Skin of body (tissue), 1 donor: ENCODE measurements at regions not wholly inside any gene's neighbourhood (a gene's known extent, or its start where the extent isn't known, plus 50 kb on each side); places are given as distances from the start of the nearest gene placed in this dataset.

Experiments used
- DNase-seq: peaks from one replicate; lab custom pipeline; 2025; lab: John Stamatoyannopoulos, UW

DNA sequence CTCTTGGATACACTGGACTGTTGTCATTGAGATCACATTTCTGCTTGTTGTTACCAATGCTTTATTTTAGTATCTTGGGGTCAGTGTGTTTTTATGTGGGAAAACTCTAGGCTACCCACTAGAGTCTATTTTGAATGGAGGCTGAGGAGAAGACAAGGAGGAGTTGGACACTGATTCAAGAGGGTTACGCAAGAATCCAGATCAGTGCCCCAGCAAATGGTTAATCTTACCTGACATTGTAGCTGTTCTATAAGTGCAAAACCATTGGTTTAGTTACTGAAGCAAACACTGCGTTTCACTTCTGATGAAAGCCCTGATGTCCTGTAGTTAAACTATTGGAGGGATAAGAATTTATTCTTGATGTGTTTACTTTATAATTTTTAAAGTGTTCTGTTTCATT is 331.1 kb upstream of the NR3C2 start:
- DNase-seq = no peak

DNA sequence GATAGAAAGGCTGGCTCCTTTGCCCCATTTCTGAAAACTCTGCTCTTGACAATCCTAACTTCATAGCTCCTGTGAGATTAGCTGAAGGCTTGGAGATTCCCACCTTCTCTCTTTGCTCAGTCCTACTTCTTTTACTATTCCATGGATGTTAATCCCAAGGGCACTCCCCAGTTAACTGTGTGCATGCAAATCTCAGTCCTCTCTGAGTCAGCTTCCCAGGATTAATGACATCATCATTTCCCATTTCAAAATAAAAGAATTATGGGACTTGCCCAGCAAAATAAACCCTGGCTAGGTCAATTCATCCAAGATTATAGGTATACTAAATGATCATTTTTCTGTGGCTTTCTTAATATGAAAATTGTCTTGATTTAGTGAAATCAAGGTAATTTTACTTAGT is 328.6 kb upstream of the NR3C2 start:
- DNase-seq = no peak

GRCh38 chr4:148770377-148770776 is 328.2 kb upstream of the NR3C2 start:
- DNase-seq = no peak

DNA sequence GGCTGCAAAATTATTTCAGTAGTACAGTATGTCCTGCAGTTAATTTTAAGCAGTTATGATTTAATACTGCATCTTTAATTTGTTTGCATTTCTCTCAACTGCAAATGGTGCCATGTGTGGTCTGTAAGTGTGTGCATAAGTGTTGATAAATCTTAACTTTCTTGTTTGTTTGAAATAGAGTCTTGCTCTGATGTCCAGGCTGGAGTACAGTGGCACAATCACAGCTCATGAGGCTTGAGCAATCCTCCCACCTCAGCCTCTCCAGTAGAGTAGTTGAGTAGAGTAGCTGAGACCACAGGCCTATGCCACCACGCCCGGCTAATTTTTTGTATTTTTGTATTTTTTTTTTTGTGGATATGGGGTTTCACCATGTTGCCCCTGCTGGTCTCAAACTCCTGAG is 322.5 kb upstream of the NR3C2 start:
- DNase-seq = no peak

DNA sequence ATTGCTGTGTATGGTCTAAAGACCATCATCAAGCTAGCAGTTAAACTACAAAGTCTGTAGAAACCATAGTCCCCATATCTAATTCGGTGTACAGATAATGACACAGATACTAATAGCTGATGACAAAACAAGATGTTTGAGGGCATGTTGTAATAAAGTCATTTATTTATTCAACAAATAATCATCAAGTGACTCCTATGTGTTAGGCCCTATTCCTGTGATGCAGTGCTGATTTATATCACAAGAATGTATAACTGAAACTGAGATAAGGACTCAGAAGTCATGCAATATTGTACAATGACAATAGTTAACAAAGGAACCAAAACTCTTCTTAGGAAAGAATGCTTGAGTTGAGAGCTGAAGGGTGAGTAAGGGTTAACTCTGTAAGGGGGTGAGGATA is 315.0 kb upstream of the NR3C2 start:
- no peak for DNase-seq

DNA sequence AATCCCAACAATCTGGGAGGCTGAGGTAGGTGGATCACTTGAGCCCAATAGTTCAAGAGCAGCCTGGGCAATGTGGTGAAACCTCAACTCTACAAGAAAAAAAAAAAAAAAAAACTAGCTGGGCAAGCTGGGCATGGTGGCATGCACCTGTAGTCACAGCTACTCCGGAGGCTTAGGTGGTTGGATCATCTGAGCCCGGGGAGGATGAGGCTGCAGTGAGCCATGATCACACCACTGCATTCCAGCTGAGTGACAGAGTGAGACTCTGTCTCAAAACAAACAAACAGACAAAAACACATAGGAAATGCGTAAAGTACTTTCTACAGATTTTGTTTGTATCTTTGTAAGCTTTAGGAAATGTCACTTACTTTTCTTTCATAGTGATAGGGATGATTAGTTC is 307.2 kb upstream of the NR3C2 start:
- DNase-seq = no peak

- DNase-seq = no peak
Measured at GRCh38 chr4:148747721-148748268, 305.6 kb upstream of the NR3C2 start.

- no peak for DNase-seq
Measured at GRCh38 chr4:148740701-148741100, 298.5 kb upstream of the NR3C2 start.

GRCh38 chr4:148737061-148737770 is 295.0 kb upstream of the NR3C2 start:
- DNase-seq = no peak

DNA sequence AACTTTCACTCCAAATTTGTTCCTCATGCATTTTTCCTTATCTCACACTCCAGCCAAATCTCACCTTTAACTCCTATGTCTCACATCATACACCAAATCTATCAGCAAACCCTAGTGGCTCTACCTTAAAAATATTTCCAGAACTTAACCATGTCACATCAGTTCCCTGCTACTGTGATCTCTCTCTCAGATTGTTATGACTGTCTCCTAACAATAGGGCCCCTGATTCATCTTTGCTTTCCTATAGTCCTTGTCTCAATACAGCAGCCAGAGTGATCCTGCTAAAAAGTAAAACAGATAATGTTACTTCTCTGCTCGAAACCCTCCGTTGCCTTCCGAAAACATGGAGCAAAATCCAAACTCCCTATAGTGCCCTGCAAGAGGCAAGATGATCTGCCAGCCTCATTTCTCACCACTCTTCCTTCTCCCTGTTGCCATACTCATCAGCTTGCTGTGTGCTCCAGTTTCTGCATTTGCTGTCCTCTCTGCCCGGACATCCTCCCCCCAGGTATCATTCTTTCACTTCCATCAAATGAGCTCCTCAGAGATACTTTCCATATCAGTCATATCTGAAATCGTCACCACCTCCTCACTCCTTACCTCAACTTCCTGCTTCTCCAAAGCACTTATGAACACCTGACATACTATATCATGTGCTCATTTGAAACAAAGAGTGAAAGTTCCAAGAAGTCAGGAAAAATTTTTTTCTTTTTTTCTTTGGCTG is 293.4 kb upstream of the NR3C2 start:
- no peak for DNase-seq

GRCh38 chr4:148730766-148731165 is 288.6 kb upstream of the NR3C2 start:
- DNase-seq = no peak

DNA sequence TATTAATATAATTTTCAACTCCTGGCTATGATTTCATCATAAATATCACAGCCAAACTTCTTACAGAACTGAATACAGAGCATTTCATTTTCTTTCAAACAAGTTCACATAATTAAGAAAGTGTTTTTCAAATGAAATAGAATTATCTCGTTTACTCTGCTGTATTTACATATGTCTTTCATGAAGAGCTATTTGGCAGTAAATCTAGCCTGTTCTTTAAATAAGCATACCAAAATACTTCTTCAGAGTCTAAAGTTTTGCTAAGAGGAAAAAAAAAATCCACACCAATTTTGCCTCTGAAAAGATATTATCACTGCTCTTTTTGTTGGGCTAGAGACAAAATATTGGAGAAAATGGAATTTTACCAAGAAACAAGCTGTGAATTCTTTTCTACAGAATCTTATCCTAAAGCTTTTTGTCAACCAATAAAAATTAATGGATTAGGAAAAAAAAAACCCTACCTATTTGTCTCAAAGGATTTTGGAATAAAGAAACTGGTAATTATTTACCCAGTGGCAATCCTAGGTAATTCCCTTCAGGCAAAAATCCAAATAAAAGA is 287.9 kb upstream of the NR3C2 start:
- DNase-seq = no peak

GRCh38 chr4:148717988-148718387 is 275.8 kb upstream of the NR3C2 start:
- DNase-seq = no peak

DNA sequence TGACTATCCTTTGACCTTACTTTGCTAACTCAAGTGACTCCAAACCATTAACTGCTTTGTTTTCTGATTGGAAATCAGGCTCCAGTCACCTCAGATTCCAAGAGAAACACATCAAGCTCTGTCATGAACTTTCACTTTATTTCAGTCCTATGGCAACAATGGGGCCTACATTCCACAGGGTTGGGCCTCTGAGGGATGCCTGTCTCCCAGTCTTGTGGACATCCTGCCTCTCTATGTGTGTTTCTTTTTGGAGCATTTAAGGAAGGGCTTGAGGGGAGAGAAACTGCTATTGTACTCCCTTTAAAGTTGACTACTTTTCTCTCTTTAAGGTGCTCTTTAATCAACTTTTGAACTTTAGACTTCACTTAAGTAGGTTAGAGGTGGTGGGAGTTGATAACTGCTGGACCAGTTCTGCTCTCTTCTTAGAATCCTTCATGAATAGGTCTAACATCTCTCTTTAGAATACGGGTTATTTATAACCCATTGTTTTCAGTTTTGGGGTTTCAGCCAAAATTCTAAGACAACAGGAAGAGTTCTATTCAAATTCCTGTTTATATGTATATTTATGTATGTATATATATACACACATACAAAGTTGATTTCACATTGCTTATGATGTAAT is 274.3 kb upstream of the NR3C2 start:
- DNase-seq = no peak

DNA sequence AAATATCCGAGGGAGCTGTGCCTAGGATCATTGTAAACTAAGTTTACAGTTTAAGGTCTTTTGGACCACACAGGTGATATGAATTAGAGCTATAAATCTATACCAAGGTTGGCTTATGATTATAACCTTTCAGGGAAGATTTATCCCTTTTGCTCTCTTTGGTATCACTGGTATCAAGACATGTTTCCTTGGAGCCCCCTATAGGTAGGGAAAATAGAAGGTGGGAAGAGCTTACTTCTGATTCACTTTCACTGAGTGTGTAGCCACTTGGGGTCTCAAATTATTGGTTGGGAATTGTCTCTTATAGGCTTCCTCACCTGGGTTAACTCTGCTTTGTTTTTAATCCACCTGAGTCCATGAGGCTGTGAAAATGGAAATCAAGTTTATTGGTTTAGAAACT is 262.1 kb upstream of the NR3C2 start:
- DNase-seq = no peak

GRCh38 chr4:148694702-148695101 is 252.5 kb upstream of the NR3C2 start:
- no peak for DNase-seq

DNA sequence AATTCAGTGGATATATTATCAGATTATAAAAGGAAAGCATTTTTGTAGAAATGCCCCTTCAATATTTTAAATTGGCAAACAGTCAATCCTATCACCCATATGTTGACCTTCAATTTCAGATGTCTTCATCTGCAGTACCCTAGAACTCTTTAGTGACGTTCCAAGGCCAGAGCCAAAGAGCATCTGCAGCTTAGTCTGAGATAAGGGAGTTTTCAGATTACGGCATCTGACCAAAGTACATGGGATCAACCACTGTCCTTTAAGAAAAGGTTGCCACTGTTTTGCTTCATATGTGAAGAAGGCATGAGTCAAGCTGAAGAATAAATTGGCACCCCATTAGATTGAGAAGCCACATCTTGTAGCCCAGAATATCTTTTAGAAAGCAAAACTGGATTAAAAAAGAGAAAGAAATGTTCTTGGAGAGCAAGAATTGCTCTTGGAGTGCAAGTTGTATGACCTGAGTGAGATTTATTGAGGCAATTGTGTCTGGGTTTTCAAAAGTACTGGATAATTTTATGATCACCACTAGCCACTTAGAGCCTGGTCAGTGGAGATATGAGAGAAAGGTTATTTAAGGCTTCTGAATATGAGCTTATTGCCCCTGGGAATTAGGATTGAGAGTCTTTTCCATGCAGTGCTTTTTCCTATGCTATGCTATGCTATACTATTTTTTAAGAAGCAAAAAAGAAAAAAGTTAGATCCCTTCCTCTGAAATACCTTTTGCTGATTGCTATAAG is 251.9 kb upstream of the NR3C2 start:
- no peak for DNase-seq

DNA sequence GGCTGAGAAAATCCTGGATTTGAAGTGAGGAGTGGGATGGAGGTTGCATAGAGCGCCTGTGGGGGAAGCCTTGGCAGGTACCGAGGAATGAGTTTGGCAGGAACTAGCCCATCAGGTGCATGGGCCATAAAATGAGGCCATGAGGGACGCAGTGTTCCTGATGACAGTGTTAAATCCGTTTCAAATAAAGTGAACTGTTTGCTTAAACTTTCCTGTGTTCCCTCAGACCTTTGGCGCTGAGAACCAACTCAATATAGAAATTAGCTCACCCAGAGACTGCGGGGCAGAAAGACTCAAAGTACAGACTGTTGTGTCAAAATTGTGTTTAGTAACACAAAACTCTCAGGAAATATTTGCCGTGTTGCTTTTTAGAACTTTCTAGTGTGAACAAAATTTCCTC is 250.0 kb upstream of the NR3C2 start:
- DNase-seq = no peak

DNA sequence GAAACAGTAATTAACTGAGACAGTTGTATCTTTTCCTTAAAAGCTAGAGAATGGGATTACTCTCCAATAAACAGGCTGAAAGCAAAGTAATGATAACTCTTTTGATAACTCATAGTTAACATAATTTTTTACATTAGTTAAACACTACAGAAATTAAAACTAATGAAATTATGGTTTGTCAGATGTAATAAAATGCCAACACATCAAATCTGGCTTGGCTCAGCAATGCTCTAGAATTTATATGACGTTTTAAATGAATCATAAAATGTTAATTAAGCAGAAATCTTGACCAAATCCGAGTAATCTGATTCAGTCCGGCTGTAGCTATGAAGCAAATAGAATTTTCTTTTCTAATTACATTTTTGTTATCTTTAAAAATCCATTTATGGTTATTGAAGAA is 244.2 kb upstream of the NR3C2 start:
- no peak for DNase-seq

GRCh38 chr4:148684638-148685037 is 242.4 kb upstream of the NR3C2 start:
- no peak for DNase-seq

- no peak for DNase-seq
Measured at GRCh38 chr4:148680884-148681283, 238.7 kb upstream of the NR3C2 start.

GRCh38 chr4:148676344-148676743 is 234.1 kb upstream of the NR3C2 start:
- DNase-seq = no peak
